ENCODE measurements at regions not wholly inside any gene's neighbourhood (a gene's known extent, or its start where the extent isn't known, plus 50 kb on each side); places are given as distances from the start of the nearest gene placed in this dataset.

GRCh38 chr2:220096406-220096805 is 469.0 kb downstream of the SLC4A3 start:
- Histone ChIP-seq H3K9me3 (peaks cover 0 to 4% (median 0%) of the 10 kb centered on the region in 8 donors), H3K27ac (no peak overlapping the region), H3K4me3 (no peak overlapping the region), H3K4me1 (no peaks in the 10 kb centered on the region), H3K36me3 (no peaks in the 10 kb centered on the region), H3K27me3 (replicated peaks in 1 of 7) (no peaks in the 10 kb centered on the region)
- no peak for DNase-seq
- TF ChIP-seq, protein P1, sequence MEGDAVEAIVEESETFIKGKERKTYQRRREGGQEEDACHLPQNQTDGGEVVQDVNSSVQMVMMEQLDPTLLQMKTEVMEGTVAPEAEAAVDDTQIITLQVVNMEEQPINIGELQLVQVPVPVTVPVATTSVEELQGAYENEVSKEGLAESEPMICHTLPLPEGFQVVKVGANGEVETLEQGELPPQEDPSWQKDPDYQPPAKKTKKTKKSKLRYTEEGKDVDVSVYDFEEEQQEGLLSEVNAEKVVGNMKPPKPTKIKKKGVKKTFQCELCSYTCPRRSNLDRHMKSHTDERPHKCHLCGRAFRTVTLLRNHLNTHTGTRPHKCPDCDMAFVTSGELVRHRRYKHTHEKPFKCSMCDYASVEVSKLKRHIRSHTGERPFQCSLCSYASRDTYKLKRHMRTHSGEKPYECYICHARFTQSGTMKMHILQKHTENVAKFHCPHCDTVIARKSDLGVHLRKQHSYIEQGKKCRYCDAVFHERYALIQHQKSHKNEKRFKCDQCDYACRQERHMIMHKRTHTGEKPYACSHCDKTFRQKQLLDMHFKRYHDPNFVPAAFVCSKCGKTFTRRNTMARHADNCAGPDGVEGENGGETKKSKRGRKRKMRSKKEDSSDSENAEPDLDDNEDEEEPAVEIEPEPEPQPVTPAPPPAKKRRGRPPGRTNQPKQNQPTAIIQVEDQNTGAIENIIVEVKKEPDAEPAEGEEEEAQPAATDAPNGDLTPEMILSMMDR (IDR thresholded peaks at IDR 0.05 in 8 of 11, conservative IDR thresholded peaks at IDR 0.05 in 3 of 11), result no peak
- TF ChIP-seq POLR2A (IDR thresholded peaks at IDR 0.05) (no peak), POLR2AphosphoS5 (IDR thresholded peaks at IDR 0.05) (no peak)
- WGBS, 5 donors, result 38 to 56% (median 53%) methylated on average over 2 of the region's 2 CpGs
- intact Hi-C loops (cut with DNase I; ENCODE audit: low total_unique reads), result no loop called here

GRCh38 chr2:220101980-220102379 is 474.6 kb downstream of the SLC4A3 start:
- Histone ChIP-seq H3K9me3 (peaks cover 0 to 4% (median 0%) of the 10 kb centered on the region in 8 donors), H3K4me3 (no peak overlapping the region), H3K27ac (no peak overlapping the region), H3K4me1 (no peaks in the 10 kb centered on the region), H3K36me3 (no peaks in the 10 kb centered on the region), H3K27me3 (replicated peaks in 1 of 7) (no peaks in the 10 kb centered on the region)
- intact Hi-C loops (cut with DNase I; ENCODE audit: low total_unique reads), result no loop called here
- TF ChIP-seq POLR2A (IDR thresholded peaks at IDR 0.05) (no peak), POLR2AphosphoS5 (IDR thresholded peaks at IDR 0.05) (no peak)
- TF ChIP-seq, protein P1 (IDR thresholded peaks at IDR 0.05 in 8 of 11, conservative IDR thresholded peaks at IDR 0.05 in 3 of 11), result no peak
- DNase-seq, result no peak
- 69 to 90% (median 86%) methylated on average over 6 of the region's 6 CpGs for WGBS, 5 donors

- DNase-seq, result no peak
- no peak overlapping the region for H3K4me3 ChIP-seq
- H3K9me3 ChIP-seq, result no peaks in the 10 kb centered on the region
- 87 to 93% (median 90%) methylated on average over 2 of the region's 2 CpGs for WGBS, 5 donors
- H3K4me1 ChIP-seq, result no peaks in the 10 kb centered on the region
- TF ChIP-seq POLR2A (IDR thresholded peaks at IDR 0.05), result no peak
- TF ChIP-seq, protein P1 (IDR thresholded peaks at IDR 0.05 in 8 of 11, conservative IDR thresholded peaks at IDR 0.05 in 3 of 11), result no peak
- TF ChIP-seq POLR2AphosphoS5 (IDR thresholded peaks at IDR 0.05), result no peak
- no peak overlapping the region for H3K27ac ChIP-seq
- no peaks in the 10 kb centered on the region for H3K27me3 ChIP-seq (replicated peaks in 1 of 7)
- no peaks in the 10 kb centered on the region for H3K36me3 ChIP-seq
- intact Hi-C loops (cut with DNase I; ENCODE audit: low total_unique reads), result no loop called here
These were observed 476.2 kb downstream of the SLC4A3 start for GRCh38 chr2:220103596-220103995.

DNA sequence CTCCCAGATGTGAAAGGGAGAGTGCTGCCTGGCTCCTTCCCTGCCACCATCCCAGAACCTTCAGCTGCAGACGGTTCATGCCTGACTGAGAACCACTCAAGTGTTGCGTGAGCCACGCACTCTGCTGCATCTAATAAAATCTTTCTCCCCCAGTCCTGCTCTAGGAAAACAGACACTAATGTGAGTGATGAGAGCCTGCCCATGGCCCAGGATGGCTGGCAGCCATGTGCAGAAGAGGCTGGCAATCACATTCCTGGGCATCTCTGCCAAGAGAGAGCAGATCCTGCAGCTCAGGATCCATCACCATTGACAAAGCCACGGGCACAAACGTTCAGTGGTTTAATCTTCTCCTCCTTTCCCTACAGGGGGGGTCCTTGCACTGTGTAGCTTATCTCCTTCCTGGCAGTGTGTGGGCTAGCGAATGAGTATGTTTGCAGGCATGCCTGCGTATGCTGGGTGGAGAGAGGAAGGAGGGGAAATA is 477.5 kb downstream of the SLC4A3 start:
- Histone ChIP-seq H3K4me3 (no peak overlapping the region), H3K9me3 (no peaks in the 10 kb centered on the region), H3K27ac (no peak overlapping the region), H3K27me3 (replicated peaks in 1 of 7) (no peaks in the 10 kb centered on the region), H3K36me3 (no peaks in the 10 kb centered on the region), H3K4me1 (no peaks in the 10 kb centered on the region)
- 32 to 46% (median 41%) methylated on average over 7 of the region's 7 CpGs for WGBS, 5 donors
- TF ChIP-seq POLR2AphosphoS5 (IDR thresholded peaks at IDR 0.05) (no peak), POLR2A (IDR thresholded peaks at IDR 0.05) (no peak)
- TF ChIP-seq, protein P1 (IDR thresholded peaks at IDR 0.05 in 8 of 11, conservative IDR thresholded peaks at IDR 0.05 in 3 of 11), result no peak
- intact Hi-C loops (cut with DNase I; ENCODE audit: low total_unique reads), result no loop called here
- no peak for DNase-seq
